ENCODE measurements at regions not wholly inside any gene's neighbourhood (a gene's known extent, or its start where the extent isn't known, plus 50 kb on each side); places are given as distances from the start of the nearest gene placed in this dataset.

GRCh38 chr13:105329359-105329758, 1206.1 kb downstream of the EFNB2 start:
- Histone ChIP-seq H3K9me3 (no peaks in the 10 kb centered on the region), H3K4me1 (no peaks in the 10 kb centered on the region), H3K36me3 (ENCODE audit: low read depth, missing control alignments) (no peaks in the 10 kb centered on the region), H3K4me3 (no peak overlapping the region), H3K27ac (no peak overlapping the region), H3K27me3 (no peaks in the 10 kb centered on the region)
- intact Hi-C loops (cut with DNase I; ENCODE audit: low total_unique reads), result no loop called here
- 90 to 92% methylated on average over 2 of the region's 2 CpGs for WGBS, 2 donors
- DNase-seq, result no peak
- TF ChIP-seq CTCF (IDR thresholded peaks at IDR 0.05) (no peak), POLR2A (IDR thresholded peaks at IDR 0.05) (no peak)

GRCh38 chr13:105328212-105328611, 1207.2 kb downstream of the EFNB2 start:
- Histone ChIP-seq H3K27me3 (no peaks in the 10 kb centered on the region), H3K4me3 (no peak overlapping the region), H3K9me3 (no peaks in the 10 kb centered on the region), H3K36me3 (ENCODE audit: low read depth, missing control alignments) (no peaks in the 10 kb centered on the region), H3K4me1 (no peaks in the 10 kb centered on the region), H3K27ac (no peak overlapping the region)
- no peak for DNase-seq
- TF ChIP-seq POLR2A (IDR thresholded peaks at IDR 0.05), result no peak
- no peak for TF ChIP-seq CTCF (IDR thresholded peaks at IDR 0.05)
- intact Hi-C loops (cut with DNase I; ENCODE audit: low total_unique reads), result no loop called here
- 86 to 87% methylated on average over 4 of the region's 4 CpGs for WGBS, 2 donors

GRCh38 chr13:105327581-105328126, 1207.8 kb downstream of the EFNB2 start:
- no peaks in the 10 kb centered on the region for H3K4me1 ChIP-seq
- intact Hi-C loops (cut with DNase I; ENCODE audit: low total_unique reads), result no loop called here
- no peaks in the 10 kb centered on the region for H3K27me3 ChIP-seq
- no peaks in the 10 kb centered on the region for H3K9me3 ChIP-seq
- no peak for TF ChIP-seq POLR2A (IDR thresholded peaks at IDR 0.05)
- DNase-seq, result no peak
- 73 to 81% methylated on average over 3 of the region's 3 CpGs for WGBS, 2 donors
- H3K27ac ChIP-seq, result no peak overlapping the region
- no peaks in the 10 kb centered on the region for H3K36me3 ChIP-seq (ENCODE audit: low read depth, missing control alignments)
- no peak overlapping the region for H3K4me3 ChIP-seq

GRCh38 chr13:105319875-105320274, 1215.6 kb downstream of the EFNB2 start:
- WGBS, 2 donors, result 84 to 86% methylated on average over 6 of the region's 6 CpGs
- Histone ChIP-seq H3K36me3 (ENCODE audit: low read depth, missing control alignments) (no peaks in the 10 kb centered on the region), H3K27me3 (no peaks in the 10 kb centered on the region), H3K4me1 (no peaks in the 10 kb centered on the region), H3K4me3 (no peak overlapping the region), H3K27ac (no peak overlapping the region), H3K9me3 (no peaks in the 10 kb centered on the region)
- intact Hi-C loops (cut with DNase I; ENCODE audit: low total_unique reads), result no loop called here
- DNase-seq, result no peak
- TF ChIP-seq POLR2A (IDR thresholded peaks at IDR 0.05) (no peak), CTCF (IDR thresholded peaks at IDR 0.05) (no peak)

GRCh38 chr13:105316731-105317130, 1218.7 kb downstream of the EFNB2 start:
- no peaks in the 10 kb centered on the region for H3K4me1 ChIP-seq
- no peak for DNase-seq
- H3K9me3 ChIP-seq, result no peaks in the 10 kb centered on the region
- H3K27me3 ChIP-seq, result no peaks in the 10 kb centered on the region
- 64 to 74% methylated on average over 4 of the region's 4 CpGs for WGBS, 2 donors
- intact Hi-C loops (cut with DNase I; ENCODE audit: low total_unique reads), result no loop called here
- H3K36me3 ChIP-seq (ENCODE audit: low read depth, missing control alignments), result no peaks in the 10 kb centered on the region
- H3K4me3 ChIP-seq, result no peak overlapping the region
- H3K27ac ChIP-seq, result no peak overlapping the region
- TF ChIP-seq POLR2A (IDR thresholded peaks at IDR 0.05), result no peak

- 72 to 84% methylated on average over 2 of the region's 2 CpGs for WGBS, 2 donors
- H3K27ac ChIP-seq, result no peak overlapping the region
- H3K27me3 ChIP-seq, result no peaks in the 10 kb centered on the region
- DNase-seq, result no peak
- no peak overlapping the region for H3K4me3 ChIP-seq
- H3K36me3 ChIP-seq (ENCODE audit: low read depth, missing control alignments), result no peaks in the 10 kb centered on the region
- TF ChIP-seq POLR2A (IDR thresholded peaks at IDR 0.05), result no peak
- no peak for TF ChIP-seq CTCF (IDR thresholded peaks at IDR 0.05)
- intact Hi-C loops (cut with DNase I; ENCODE audit: low total_unique reads), result no loop called here
- H3K9me3 ChIP-seq, result no peaks in the 10 kb centered on the region
- H3K4me1 ChIP-seq, result no peaks in the 10 kb centered on the region
Observed at GRCh38 chr13:105312906-105313305, 1222.6 kb downstream of the EFNB2 start.
